ENCODE measurements at regions not wholly inside any gene's neighbourhood (a gene's known extent, or its start where the extent isn't known, plus 50 kb on each side); places are given as distances from the start of the nearest gene placed in this dataset.

DNA sequence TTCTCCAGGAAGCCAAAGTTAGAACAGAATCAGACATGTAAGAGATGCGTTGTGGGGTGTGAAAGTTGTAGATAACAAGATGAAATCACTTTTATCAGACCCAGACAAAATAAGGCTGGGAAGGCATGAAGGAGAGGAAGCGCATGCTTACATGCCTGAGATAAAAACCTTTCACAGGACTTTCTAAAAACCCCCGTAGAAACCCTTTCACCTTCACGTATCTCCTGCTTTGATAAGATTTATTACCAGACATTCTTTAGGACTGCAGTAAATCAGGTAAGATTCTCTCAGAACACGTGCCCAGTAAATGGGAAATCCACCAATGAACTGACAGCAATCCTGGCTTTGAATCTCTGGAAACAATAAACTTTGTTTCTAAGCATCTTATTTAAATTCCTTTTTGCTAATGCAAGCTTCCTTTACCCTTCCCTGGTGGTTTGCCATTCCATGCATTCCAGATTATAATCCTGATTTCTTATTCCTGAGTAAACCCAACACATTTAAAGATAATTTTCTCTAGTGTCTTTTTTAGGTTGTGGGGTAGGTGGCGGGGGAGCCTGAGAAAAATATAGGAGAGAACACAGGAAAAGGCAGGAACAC, 254.6 kb upstream of the LDB2 start:
- H3K9ac ChIP-seq (ENCODE audit: low read depth, low read length, poor library complexity, severe bottlenecking), result no peak overlapping the region
- no peaks in the 10 kb centered on the region for H3K27me3 ChIP-seq (ENCODE audit: insufficient read depth, low read length, poor library complexity, severe bottlenecking)
- no peaks in the 10 kb centered on the region for H3K9me3 ChIP-seq (ENCODE audit: insufficient read depth, low read depth, low read length)
- no peaks in the 10 kb centered on the region for H3K9me2 ChIP-seq (replicated peaks; ENCODE audit: low read depth, low read length)
- H4K20me1 ChIP-seq (ENCODE audit: insufficient read depth, low read length, poor library complexity, severe bottlenecking), result no peaks in the 10 kb centered on the region
- no peak for TF ChIP-seq EZH2phosphoT487 (IDR thresholded peaks at IDR 0.05; ENCODE audit: borderline replicate concordance)
- TF ChIP-seq, protein P1, sequence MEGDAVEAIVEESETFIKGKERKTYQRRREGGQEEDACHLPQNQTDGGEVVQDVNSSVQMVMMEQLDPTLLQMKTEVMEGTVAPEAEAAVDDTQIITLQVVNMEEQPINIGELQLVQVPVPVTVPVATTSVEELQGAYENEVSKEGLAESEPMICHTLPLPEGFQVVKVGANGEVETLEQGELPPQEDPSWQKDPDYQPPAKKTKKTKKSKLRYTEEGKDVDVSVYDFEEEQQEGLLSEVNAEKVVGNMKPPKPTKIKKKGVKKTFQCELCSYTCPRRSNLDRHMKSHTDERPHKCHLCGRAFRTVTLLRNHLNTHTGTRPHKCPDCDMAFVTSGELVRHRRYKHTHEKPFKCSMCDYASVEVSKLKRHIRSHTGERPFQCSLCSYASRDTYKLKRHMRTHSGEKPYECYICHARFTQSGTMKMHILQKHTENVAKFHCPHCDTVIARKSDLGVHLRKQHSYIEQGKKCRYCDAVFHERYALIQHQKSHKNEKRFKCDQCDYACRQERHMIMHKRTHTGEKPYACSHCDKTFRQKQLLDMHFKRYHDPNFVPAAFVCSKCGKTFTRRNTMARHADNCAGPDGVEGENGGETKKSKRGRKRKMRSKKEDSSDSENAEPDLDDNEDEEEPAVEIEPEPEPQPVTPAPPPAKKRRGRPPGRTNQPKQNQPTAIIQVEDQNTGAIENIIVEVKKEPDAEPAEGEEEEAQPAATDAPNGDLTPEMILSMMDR (conservative IDR thresholded peaks at IDR 0.05; ENCODE audit: low read length), result no peak
- H3K36me3 ChIP-seq (ENCODE audit: insufficient read depth, low read length), result no peaks in the 10 kb centered on the region
- no peaks in the 10 kb centered on the region for H3F3A ChIP-seq (ENCODE audit: low read depth)
- H2AFZ ChIP-seq (ENCODE audit: low read length), result no peak overlapping the region
- H3K4me1 ChIP-seq (ENCODE audit: insufficient read depth, low read length, poor library complexity, severe bottlenecking), result no peaks in the 10 kb centered on the region
- H3K4me2 ChIP-seq (ENCODE audit: low read depth, low read length, poor library complexity, severe bottlenecking), result no peak overlapping the region
- no peak overlapping the region for H3K4me3 ChIP-seq (ENCODE audit: low read length, poor library complexity, severe bottlenecking)
- H3K79me2 ChIP-seq (ENCODE audit: insufficient read depth, low read length), result no peaks in the 10 kb centered on the region

DNA sequence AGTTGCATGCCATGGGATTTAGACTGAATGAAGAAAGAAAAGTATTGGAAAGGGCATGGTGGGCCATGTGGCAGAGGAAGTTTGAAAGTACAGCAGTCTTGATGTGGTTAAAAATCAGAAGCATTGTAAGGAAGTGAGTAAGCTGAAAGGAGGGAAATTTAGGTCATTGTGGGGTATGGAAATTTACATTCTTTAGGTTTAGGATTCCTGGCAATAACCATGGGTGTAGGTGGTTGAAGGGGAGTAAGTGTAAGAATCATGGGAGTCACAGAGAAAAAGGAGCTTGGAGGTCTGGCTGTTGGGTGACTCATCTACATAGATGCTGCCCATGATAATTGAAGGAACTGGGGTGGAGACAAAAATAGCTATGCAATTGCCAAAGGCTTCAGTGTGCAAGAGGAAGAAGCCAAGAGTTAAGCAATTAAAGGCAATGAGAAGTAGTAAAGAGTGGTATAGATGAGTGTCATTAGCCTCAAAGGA, 243.8 kb upstream of the LDB2 start:
- H3K9ac ChIP-seq (ENCODE audit: low read depth, low read length, poor library complexity, severe bottlenecking), result no peak overlapping the region
- no peak overlapping the region for H3K4me3 ChIP-seq (ENCODE audit: low read length, poor library complexity, severe bottlenecking)
- no peaks in the 10 kb centered on the region for H3F3A ChIP-seq (ENCODE audit: low read depth)
- H3K27me3 ChIP-seq (ENCODE audit: insufficient read depth, low read length, poor library complexity, severe bottlenecking), result no peaks in the 10 kb centered on the region
- no peak overlapping the region for H3K4me2 ChIP-seq (ENCODE audit: low read depth, low read length, poor library complexity, severe bottlenecking)
- no peaks in the 10 kb centered on the region for H3K36me3 ChIP-seq (ENCODE audit: insufficient read depth, low read length)
- H3K79me2 ChIP-seq (ENCODE audit: insufficient read depth, low read length), result no peaks in the 10 kb centered on the region
- no peaks in the 10 kb centered on the region for H3K9me2 ChIP-seq (replicated peaks; ENCODE audit: low read depth, low read length)
- no peak overlapping the region for H2AFZ ChIP-seq (ENCODE audit: low read length)
- no peaks in the 10 kb centered on the region for H3K4me1 ChIP-seq (ENCODE audit: insufficient read depth, low read length, poor library complexity, severe bottlenecking)
- peaks cover 2% of the 10 kb centered on the region; the same call in 1 of the 2 replicates for H3K9me3 ChIP-seq (ENCODE audit: insufficient read depth, low read depth, low read length)
- TF ChIP-seq EZH2phosphoT487 (IDR thresholded peaks at IDR 0.05; ENCODE audit: borderline replicate concordance), result no peak
- TF ChIP-seq, protein P1 (conservative IDR thresholded peaks at IDR 0.05; ENCODE audit: low read length), result no peak
- H4K20me1 ChIP-seq (ENCODE audit: insufficient read depth, low read length, poor library complexity, severe bottlenecking), result no peaks in the 10 kb centered on the region

- H3K4me2 ChIP-seq (ENCODE audit: low read depth, low read length, poor library complexity, severe bottlenecking), result no peak overlapping the region
- H4K20me1 ChIP-seq (ENCODE audit: insufficient read depth, low read length, poor library complexity, severe bottlenecking), result no peaks in the 10 kb centered on the region
- TF ChIP-seq, protein P1 (conservative IDR thresholded peaks at IDR 0.05; ENCODE audit: low read length), result no peak
- TF ChIP-seq EZH2phosphoT487 (IDR thresholded peaks at IDR 0.05; ENCODE audit: borderline replicate concordance), result no peak
- H2AFZ ChIP-seq (ENCODE audit: low read length), result no peak overlapping the region
- H3K9me3 ChIP-seq (ENCODE audit: insufficient read depth, low read depth, low read length), result peaks cover 6% of the 10 kb centered on the region; the same call in 1 of the 2 replicates
- H3K79me2 ChIP-seq (ENCODE audit: insufficient read depth, low read length), result no peaks in the 10 kb centered on the region
- H3K36me3 ChIP-seq (ENCODE audit: insufficient read depth, low read length), result no peaks in the 10 kb centered on the region
- H3K27me3 ChIP-seq (ENCODE audit: insufficient read depth, low read length, poor library complexity, severe bottlenecking), result no peaks in the 10 kb centered on the region
- H3F3A ChIP-seq (ENCODE audit: low read depth), result no peaks in the 10 kb centered on the region
- H3K9ac ChIP-seq (ENCODE audit: low read depth, low read length, poor library complexity, severe bottlenecking), result no peak overlapping the region
- H3K4me1 ChIP-seq (ENCODE audit: insufficient read depth, low read length, poor library complexity, severe bottlenecking), result no peaks in the 10 kb centered on the region
- H3K4me3 ChIP-seq (ENCODE audit: low read length, poor library complexity, severe bottlenecking), result no peak overlapping the region
- no peaks in the 10 kb centered on the region for H3K9me2 ChIP-seq (replicated peaks; ENCODE audit: low read depth, low read length)
These were observed 240.4 kb upstream of the LDB2 start for GRCh38 chr4:17138847-17139246.

Data from Loucy (cell line).